HepG2 (cell line): ENCODE measurements at regions not wholly inside any gene's neighbourhood (a gene's known extent, or its start where the extent isn't known, plus 50 kb on each side); places are given as distances from the start of the nearest gene placed in this dataset.

Source experiments
- CEBPB ChIP-seq: IDR thresholded peaks from 2 replicates; pipeline ENCODE4 v1.6.1; 2011; ENCODE audit warnings: low read depth, low read length, improper control_type of control experiment, borderline replicate concordance
- EP300 ChIP-seq, 3 experiments: sonication (generic) in 1 of 3; formaldehyde crosslinking in 1 of 3; IDR thresholded peaks; 2 replicates each; pipeline versions ENCODE4 v1.5.1 to v1.6.1; 2011 to 2020; ENCODE audit warnings: low read depth in 2 of 3, low read length in 2 of 3, borderline replicate concordance in 1 of 3, improper control_type of control experiment in 1 of 3, mild to moderate bottlenecking in 1 of 3, missing genetic modification reagents in 1 of 3, moderate library complexity in 1 of 3
- SALL1 ChIP-seq: sonication (generic); formaldehyde crosslinking; IDR thresholded peaks from 2 replicates; pipeline ENCODE4 v1.8.0; 2022; ENCODE audit warnings: mild to moderate bottlenecking, missing genetic modification reagents
- ZNF558 ChIP-seq: sonication (generic); formaldehyde crosslinking; IDR thresholded peaks from 2 replicates; pipeline ENCODE4 v1.9.0; 2022; ENCODE audit warnings: mild to moderate bottlenecking, missing genetic modification reagents, borderline replicate concordance
- TF ChIP-seq, protein P1 (sequence below): sonication (generic); formaldehyde crosslinking; IDR thresholded peaks from 2 replicates; pipeline ENCODE4 v1.8.1; 2022; ENCODE audit warnings: mild to moderate bottlenecking, missing genetic modification reagents
- TF ChIP-seq, protein P2 (sequence below): sonication (generic); formaldehyde crosslinking; IDR thresholded peaks from 2 replicates; pipeline ENCODE4 v1.5.0; 2020; ENCODE audit warnings: mild to moderate bottlenecking, missing genetic modification reagents, borderline replicate concordance

DNA sequence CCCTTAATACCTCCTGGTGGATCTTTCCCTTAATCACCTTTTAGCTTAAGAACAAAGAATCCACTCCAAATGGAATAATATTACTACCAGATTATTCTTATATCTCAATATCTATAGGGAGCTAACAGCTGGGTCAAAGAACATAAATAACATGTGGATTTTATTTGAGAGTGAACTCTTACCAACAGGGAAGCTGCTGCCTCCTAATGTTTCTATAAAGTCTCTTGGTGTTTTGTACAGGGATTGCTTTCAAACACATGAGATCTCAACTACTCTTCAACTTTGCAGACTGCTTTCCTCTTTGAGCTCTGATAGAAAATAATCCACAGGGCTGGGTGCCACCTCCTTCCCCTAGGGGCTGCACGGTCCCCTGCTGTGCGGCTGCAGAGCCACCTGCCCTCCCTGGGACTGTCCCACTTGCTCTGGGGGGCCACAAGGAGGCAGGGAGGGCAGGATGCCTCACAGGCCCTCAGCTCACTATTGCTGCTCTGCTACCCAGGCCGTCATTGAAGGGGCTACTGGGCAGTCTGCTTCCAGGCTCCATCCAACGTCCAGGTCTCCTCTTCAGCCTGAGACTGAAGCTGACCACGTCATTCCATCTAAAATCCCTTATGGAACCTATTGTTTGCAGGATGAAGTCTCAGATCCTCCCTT, 191.2 kb downstream of the CXCL12 start:
- TF ChIP-seq EP300 (IDR thresholded peaks at IDR 0.05; ENCODE audit: low read depth in 2 of 2, low read length in 2 of 2): no peak
- TF ChIP-seq EP300 (CRISPR knock-in tag; IDR thresholded peaks at IDR 0.05; ENCODE audit: borderline replicate concordance): no peak
- no peak for TF ChIP-seq ZNF558 (CRISPR knock-in tag)
- TF ChIP-seq CEBPB: no peak
- no peak for TF ChIP-seq SALL1 (CRISPR knock-in tag)
- TF ChIP-seq, protein P1, sequence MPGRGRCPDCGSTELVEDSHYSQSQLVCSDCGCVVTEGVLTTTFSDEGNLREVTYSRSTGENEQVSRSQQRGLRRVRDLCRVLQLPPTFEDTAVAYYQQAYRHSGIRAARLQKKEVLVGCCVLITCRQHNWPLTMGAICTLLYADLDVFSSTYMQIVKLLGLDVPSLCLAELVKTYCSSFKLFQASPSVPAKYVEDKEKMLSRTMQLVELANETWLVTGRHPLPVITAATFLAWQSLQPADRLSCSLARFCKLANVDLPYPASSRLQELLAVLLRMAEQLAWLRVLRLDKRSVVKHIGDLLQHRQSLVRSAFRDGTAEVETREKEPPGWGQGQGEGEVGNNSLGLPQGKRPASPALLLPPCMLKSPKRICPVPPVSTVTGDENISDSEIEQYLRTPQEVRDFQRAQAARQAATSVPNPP (CRISPR knock-in tag): no peak
- TF ChIP-seq, protein P2, sequence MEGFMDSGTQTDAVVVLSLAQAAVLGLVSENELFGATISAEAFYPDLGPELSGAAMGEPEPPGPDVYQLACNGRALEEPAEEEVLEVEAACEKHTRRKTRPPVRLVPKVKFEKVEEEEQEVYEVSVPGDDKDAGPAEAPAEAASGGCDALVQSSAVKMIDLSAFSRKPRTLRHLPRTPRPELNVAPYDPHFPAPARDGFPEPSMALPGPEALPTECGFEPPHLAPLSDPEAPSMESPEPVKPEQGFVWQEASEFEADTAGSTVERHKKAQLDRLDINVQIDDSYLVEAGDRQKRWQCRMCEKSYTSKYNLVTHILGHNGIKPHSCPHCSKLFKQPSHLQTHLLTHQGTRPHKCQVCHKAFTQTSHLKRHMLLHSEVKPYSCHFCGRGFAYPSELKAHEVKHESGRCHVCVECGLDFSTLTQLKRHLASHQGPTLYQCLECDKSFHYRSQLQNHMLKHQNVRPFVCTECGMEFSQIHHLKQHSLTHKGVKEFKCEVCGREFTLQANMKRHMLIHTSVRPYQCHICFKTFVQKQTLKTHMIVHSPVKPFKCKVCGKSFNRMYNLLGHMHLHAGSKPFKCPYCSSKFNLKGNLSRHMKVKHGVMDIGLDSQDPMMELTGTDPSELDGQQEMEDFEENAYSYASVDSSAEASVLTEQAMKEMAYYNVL (CRISPR knock-in tag): no peak
